Panc1 (cell line): ENCODE measurements at regions not wholly inside any gene's neighbourhood (a gene's known extent, or its start where the extent isn't known, plus 50 kb on each side); places are given as distances from the start of the nearest gene placed in this dataset.

Experiments used
- ATAC-seq: fragments of 200-7000 bp; cut with Tn5 transposase; 2 replicates; pipeline ENCODE4 v1.9.1; 2020; ENCODE audit warnings: mild to moderate bottlenecking, moderate library complexity
- BruUV-seq: library from RNA; stranded (reverse); fragments of 400-500 nt; replicated peaks from 2 replicates; lab custom pipeline; 2021; lab: Mats Ljungman, UMichigan
- CTCF ChIA-PET: fragments of 300-600 bp; sonication (Branson Sonifier 250); formaldehyde crosslinking; loops from one replicate; lab custom pipeline; 2022; ENCODE audit warnings: antibody characterized with exemption; lab: Charles Lee
- POLR2A ChIA-PET: fragments of 300-600 bp; sonication (Branson Sonifier 250); formaldehyde crosslinking; loops from one replicate; lab custom pipeline; 2022; ENCODE audit warnings: antibody characterized with exemption; lab: Charles Lee
- DNase-seq: peaks from one replicate; pipeline ENCODE4 v3.0.0-alpha.2; 2010; ENCODE audit warnings: low read depth, low spot score
- H3K27ac ChIP-seq: 2 replicates; pipeline ENCODE4 v1.5.1; 2011; ENCODE audit warnings: mild to moderate bottlenecking, low read length, inconsistent platforms
- H3K27me3 ChIP-seq: fragments of 200-500 bp; sonication (Bioruptor generic); 2 replicates; pipeline ENCODE4 v1.6.0; 2014; ENCODE audit warnings: low read length, inconsistent platforms; ENCODE audit not compliant: control insufficient read depth, insufficient read depth
- H3K36me3 ChIP-seq: fragments of 200-500 bp; sonication (Bioruptor generic); 2 replicates; pipeline ENCODE4 v1.5.1; 2014; ENCODE audit warnings: inconsistent platforms, mild to moderate bottlenecking, low read length, moderate library complexity; ENCODE audit not compliant: control insufficient read depth, insufficient read depth
- H3K4me1 ChIP-seq: 2 replicates; pipeline ENCODE4 v1.5.1; 2011; ENCODE audit warnings: inconsistent platforms, mild to moderate bottlenecking, low read length, moderate library complexity; ENCODE audit not compliant: control insufficient read depth, insufficient read depth
- H3K4me3 ChIP-seq, 2 experiments: 2 replicates each; pipeline ENCODE4 v1.5.1; 2011 to 2012; ENCODE audit warnings: low read depth in 2 of 2, low read length in 2 of 2, mild to moderate bottlenecking in 2 of 2, inconsistent platforms in 1 of 2, moderate library complexity in 1 of 2
- H3K9me3 ChIP-seq: fragments of 200-500 bp; sonication (Bioruptor generic); 2 replicates; pipeline ENCODE4 v1.5.1; 2014; ENCODE audit warnings: low read depth, mild to moderate bottlenecking, inconsistent platforms, low read length, moderate library complexity; ENCODE audit not compliant: control insufficient read depth, insufficient read depth
- CTCF ChIP-seq: fragments of 450-650 bp; IDR thresholded peaks from 2 replicates; pipeline ENCODE4 v1.5.1; 2017; ENCODE audit warnings: mild to moderate bottlenecking
- POLR2AphosphoS5 ChIP-seq: IDR thresholded peaks from 2 replicates; pipeline ENCODE4 v1.6.1; 2012; ENCODE audit warnings: mild to moderate bottlenecking, low read depth, low read length, moderate library complexity
- REST ChIP-seq, 2 experiments: IDR thresholded peaks; 2 replicates each; pipeline ENCODE4 v1.6.1; 2011 to 2012; ENCODE audit warnings: low read depth in 2 of 2, control low read depth in 1 of 2, low read length in 1 of 2, mild to moderate bottlenecking in 1 of 2, moderate library complexity in 1 of 2; ENCODE audit not compliant: insufficient read depth in 1 of 2
- SIN3A ChIP-seq: IDR thresholded peaks from 2 replicates; pipeline ENCODE4 v1.6.1; 2012; ENCODE audit warnings: low read depth, mild to moderate bottlenecking, low read length, moderate library complexity, borderline replicate concordance; ENCODE audit not compliant: insufficient read depth
- TCF7L2 ChIP-seq: IDR thresholded peaks from 2 replicates; pipeline ENCODE4 v1.6.1; 2011; ENCODE audit warnings: mild to moderate bottlenecking, low read depth, low read length, inconsistent platforms
- in situ Hi-C: cut with HindIII; loops from 2 replicates; pipeline ENCODE4 v1.10.0; 2016; ENCODE audit warnings: low sequenced_read_pairs, low pct_unique_long_range_greater_than_20kb
- intact Hi-C: fragments of 100-400 bp; cut with micrococcal nuclease; formaldehyde crosslinking; loops from one replicate; pipeline ENCODE4 v1.10.0; 2022; ENCODE audit not compliant: unreplicated experiment

GRCh38 chr13:106132216-106132615, 403.2 kb downstream of the EFNB2 start:
- ATAC-seq = no peak
- H3K27me3 ChIP-seq = no peaks in the 10 kb centered on the region
- no peaks in the 10 kb centered on the region for H3K36me3 ChIP-seq
- no peaks in the 10 kb centered on the region for H3K9me3 ChIP-seq
- intact Hi-C loops = no loop called here
- BruUV-seq = no TSS peak
- no peak for DNase-seq
- ChIA-PET POLR2A (no interaction called here), CTCF (no interaction called here)
- in situ Hi-C loops = no loop called here
- H3K27ac ChIP-seq = no peak overlapping the region
- TF ChIP-seq SIN3A (no peak), POLR2AphosphoS5 (no peak), REST (IDR thresholded peaks at IDR 0.05; ENCODE audit: insufficient read depth in 1 of 2, low read depth in 2 of 2, low read length in 1 of 2) (no peak), TCF7L2 (no peak), CTCF (no peak)
- H3K4me1 ChIP-seq = no peaks in the 10 kb centered on the region
- H3K4me3 ChIP-seq = no peak overlapping the region

GRCh38 chr13:106129993-106130392, 405.5 kb downstream of the EFNB2 start:
- ChIA-PET POLR2A (interaction anchor here (0.5 kb wide), 1 partner anchor 442 kb away, joined by 7 read pairs; no protein-coding TSS in a partner anchor), CTCF (no interaction called here)
- TF ChIP-seq CTCF = no peak
- no peak for TF ChIP-seq POLR2AphosphoS5
- TF ChIP-seq REST (IDR thresholded peaks at IDR 0.05; ENCODE audit: insufficient read depth in 1 of 2, low read depth in 2 of 2, low read length in 1 of 2) = no peak
- TF ChIP-seq TCF7L2 = no peak
- TF ChIP-seq SIN3A = no peak
- no peaks in the 10 kb centered on the region for H3K36me3 ChIP-seq
- H3K27ac ChIP-seq = no peak overlapping the region
- in situ Hi-C loops (no loop called here), intact Hi-C loops (no loop called here)
- no TSS peak for BruUV-seq
- ATAC-seq = no peak
- DNase-seq = no peak
- H3K27me3 ChIP-seq = no peaks in the 10 kb centered on the region
- H3K4me1 ChIP-seq = no peaks in the 10 kb centered on the region
- no peak overlapping the region for H3K4me3 ChIP-seq
- no peaks in the 10 kb centered on the region for H3K9me3 ChIP-seq
